HCT116 (cell line): ENCODE measurements at regions not wholly inside any gene's neighbourhood (a gene's known extent, or its start where the extent isn't known, plus 50 kb on each side); places are given as distances from the start of the nearest gene placed in this dataset.

ENCODE experiments used
- SRF ChIP-seq: IDR thresholded peaks from 2 replicates; pipeline ENCODE4 v1.6.1; 2012; ENCODE audit warnings: low read depth
- TCF7L2 ChIP-seq: IDR thresholded peaks from 2 replicates; pipeline ENCODE4 v1.7.0; 2011; ENCODE audit warnings: borderline replicate concordance, inconsistent platforms; ENCODE audit not compliant: insufficient read depth, insufficient read length; ENCODE audit errors: extremely low read depth
- TF ChIP-seq, protein P1 (sequence below), 3 experiments: fragments of 200-600 bp in 1 of 3; sonication (generic) in 1 of 3; IDR thresholded peaks in 2 of 3; conservative IDR thresholded peaks in 1 of 3; 2 replicates each; pipeline ENCODE4 v1.5.1; 2012 to 2017; ENCODE audit warnings: low read depth in 2 of 3, low read length in 2 of 3, antibody characterized with exemption in 1 of 3, borderline replicate concordance in 1 of 3, control low read depth in 1 of 3, mild to moderate bottlenecking in 1 of 3, mixed read lengths in 1 of 3, mixed run types in 1 of 3, moderate library complexity in 1 of 3; ENCODE audit not compliant: insufficient read depth in 1 of 3

GRCh38 chr5:30092548-30092947 lies 1100.9 kb upstream of the CDH6 start:
- TF ChIP-seq, protein P1, sequence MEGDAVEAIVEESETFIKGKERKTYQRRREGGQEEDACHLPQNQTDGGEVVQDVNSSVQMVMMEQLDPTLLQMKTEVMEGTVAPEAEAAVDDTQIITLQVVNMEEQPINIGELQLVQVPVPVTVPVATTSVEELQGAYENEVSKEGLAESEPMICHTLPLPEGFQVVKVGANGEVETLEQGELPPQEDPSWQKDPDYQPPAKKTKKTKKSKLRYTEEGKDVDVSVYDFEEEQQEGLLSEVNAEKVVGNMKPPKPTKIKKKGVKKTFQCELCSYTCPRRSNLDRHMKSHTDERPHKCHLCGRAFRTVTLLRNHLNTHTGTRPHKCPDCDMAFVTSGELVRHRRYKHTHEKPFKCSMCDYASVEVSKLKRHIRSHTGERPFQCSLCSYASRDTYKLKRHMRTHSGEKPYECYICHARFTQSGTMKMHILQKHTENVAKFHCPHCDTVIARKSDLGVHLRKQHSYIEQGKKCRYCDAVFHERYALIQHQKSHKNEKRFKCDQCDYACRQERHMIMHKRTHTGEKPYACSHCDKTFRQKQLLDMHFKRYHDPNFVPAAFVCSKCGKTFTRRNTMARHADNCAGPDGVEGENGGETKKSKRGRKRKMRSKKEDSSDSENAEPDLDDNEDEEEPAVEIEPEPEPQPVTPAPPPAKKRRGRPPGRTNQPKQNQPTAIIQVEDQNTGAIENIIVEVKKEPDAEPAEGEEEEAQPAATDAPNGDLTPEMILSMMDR (IDR thresholded peaks at IDR 0.05 in 2 of 3, conservative IDR thresholded peaks at IDR 0.05 in 1 of 3; ENCODE audit: borderline replicate concordance in 1 of 3, insufficient read depth in 1 of 3, low read depth in 2 of 3, low read length in 2 of 3), result no peak
- TF ChIP-seq SRF (no peak), TCF7L2 (no peak)
